CD14-positive monocyte (primary cell): ENCODE measurements at regions not wholly inside any gene's neighbourhood (a gene's known extent, or its start where the extent isn't known, plus 50 kb on each side); places are given as distances from the start of the nearest gene placed in this dataset.

Source experiments
- DNase-seq, 3 donors: peaks; one replicate each; pipeline ENCODE4 v3.0.0-alpha.2; 2011 to 2022
- H2AFZ ChIP-seq: 2 replicates; pipeline ENCODE4 v1.6.0; 2012; ENCODE audit warnings: mild to moderate bottlenecking, low read depth, low read length, inconsistent platforms; ENCODE audit not compliant: insufficient read depth, poor library complexity, severe bottlenecking
- H3K27ac ChIP-seq, 2 donors: 1 replicate in 1 of 2; 2 replicates in 1 of 2; pipeline ENCODE4 v1.5.1; 2012 to 2013; ENCODE audit warnings: low read length in 2 of 2, control low read depth in 1 of 2, inconsistent platforms in 1 of 2, low read depth in 1 of 2, mild to moderate bottlenecking in 1 of 2
- H3K27me3 ChIP-seq, 2 donors: one replicate each; pipeline versions ENCODE4 v1.6.0 to v1.6.1; 2011 to 2013; ENCODE audit warnings: low read length in 2 of 2; ENCODE audit not compliant: control insufficient read depth in 2 of 2, insufficient read depth in 2 of 2
- H3K36me3 ChIP-seq, 2 donors: replicated peaks in 1 of 2; 1 replicate in 1 of 2; 2 replicates in 1 of 2; pipeline versions ENCODE4 v1.5.1 to v1.6.1; 2012 to 2013; ENCODE audit warnings: low read length in 2 of 2, control low read depth in 1 of 2, inconsistent platforms in 1 of 2, mild to moderate bottlenecking in 1 of 2; ENCODE audit not compliant: insufficient read depth in 2 of 2, control insufficient read depth in 1 of 2
- H3K4me1 ChIP-seq, 2 donors: 1 replicate in 1 of 2; 2 replicates in 1 of 2; pipeline versions ENCODE4 v1.5.1 to v1.6.1; 2012 to 2013; ENCODE audit warnings: low read length in 2 of 2, control low read depth in 1 of 2, inconsistent platforms in 1 of 2, mild to moderate bottlenecking in 1 of 2, moderate library complexity in 1 of 2; ENCODE audit not compliant: insufficient read depth in 2 of 2, control insufficient read depth in 1 of 2
- H3K4me2 ChIP-seq: replicated peaks from 2 replicates; pipeline ENCODE3; 2012; ENCODE audit warnings: low read length, moderate library complexity, mild to moderate bottlenecking; ENCODE audit not compliant: poor library complexity, severe bottlenecking; ENCODE audit errors: extremely low read depth
- H3K4me3 ChIP-seq, 3 experiments: fragments of 200-600 bp in 1 of 3; sonication (generic) in 1 of 3; replicated peaks in 1 of 3; 1 replicate in 2 of 3; 2 replicates in 1 of 3; pipeline ENCODE4 v1.5.1; 2011 to 2013; ENCODE audit warnings: low read length in 3 of 3, mild to moderate bottlenecking in 3 of 3, control low read depth in 2 of 3, low read depth in 2 of 3, inconsistent platforms in 1 of 3, moderate library complexity in 1 of 3
- H3K79me2 ChIP-seq: 2 replicates; pipeline ENCODE4 v1.6.0; 2012; ENCODE audit warnings: mild to moderate bottlenecking, control low read depth, inconsistent platforms, low read length, moderate library complexity; ENCODE audit not compliant: insufficient read depth
- H3K9ac ChIP-seq: 2 replicates; pipeline ENCODE4 v1.6.0; 2017; ENCODE audit warnings: low read length, mild to moderate bottlenecking; ENCODE audit not compliant: insufficient read depth, poor library complexity, severe bottlenecking
- H3K9me3 ChIP-seq, 2 donors: replicated peaks in 1 of 2; 1 replicate in 1 of 2; 2 replicates in 1 of 2; pipeline versions ENCODE4 v1.5.1 to v1.6.1; 2012 to 2013; ENCODE audit warnings: low read length in 2 of 2, control low read depth in 1 of 2; ENCODE audit not compliant: control insufficient read depth in 1 of 2, insufficient read depth in 1 of 2
- H4K20me1 ChIP-seq: 2 replicates; pipeline ENCODE4 v1.6.0; 2012; ENCODE audit warnings: mild to moderate bottlenecking, low read length, control low read depth, moderate library complexity; ENCODE audit not compliant: insufficient read depth
- H3K27ac Mint-ChIP-seq, 7 donors: one replicate each; pipeline ENCODE4 v1.8.0; 2020; ENCODE audit warnings: mild to moderate bottlenecking in 7 of 7, mixed read lengths in 7 of 7, moderate library complexity in 6 of 7, inconsistent platforms in 2 of 7
- H3K27me3 Mint-ChIP-seq, 3 donors: one replicate each; pipeline ENCODE4 v1.8.0; 2021 to 2022; ENCODE audit warnings: low read depth in 3 of 3, mild to moderate bottlenecking in 3 of 3, mixed read lengths in 3 of 3, moderate library complexity in 3 of 3, inconsistent platforms in 1 of 3
- H3K36me3 Mint-ChIP-seq, 2 donors: one replicate each; pipeline ENCODE4 v1.8.0; 2020; ENCODE audit warnings: mixed read lengths in 2 of 2, inconsistent platforms in 1 of 2, mild to moderate bottlenecking in 1 of 2
- H3K4me1 Mint-ChIP-seq: one replicate; pipeline ENCODE4 v1.8.0; 2020; ENCODE audit warnings: mild to moderate bottlenecking, mixed read lengths
- H3K4me3 Mint-ChIP-seq, 2 donors: one replicate each; pipeline ENCODE4 v1.8.0; 2020; ENCODE audit warnings: mild to moderate bottlenecking in 2 of 2, mixed read lengths in 2 of 2, moderate library complexity in 1 of 2
- H3K9me3 Mint-ChIP-seq, 7 donors: one replicate each; pipeline ENCODE4 v1.8.0; 2020 to 2022; ENCODE audit warnings: mixed read lengths in 7 of 7, mild to moderate bottlenecking in 6 of 7, moderate library complexity in 6 of 7, inconsistent platforms in 2 of 7
- WGBS: methylation state at CpG from one replicate; pipeline ENCODE4 v1.1.5; 2013; ENCODE audit warnings: missing lambda C conversion rate; ENCODE audit not compliant: insufficient coverage; 5-methylcytosine and 5-hydroxymethylcytosine counted together
- intact Hi-C, 2 donors: fragments of 100-400 bp; cut with micrococcal nuclease; formaldehyde crosslinking; loops; one replicate each; pipeline versions ENCODE4 v1.15.0 to v1.15.1; 2023
- TF ChIP-seq, protein P1 (sequence below): fragments of 200-600 bp; IDR thresholded peaks from one replicate; pipeline ENCODE4 v1.8.0; 2022; ENCODE audit warnings: antibody characterized with exemption, mild to moderate bottlenecking

DNA sequence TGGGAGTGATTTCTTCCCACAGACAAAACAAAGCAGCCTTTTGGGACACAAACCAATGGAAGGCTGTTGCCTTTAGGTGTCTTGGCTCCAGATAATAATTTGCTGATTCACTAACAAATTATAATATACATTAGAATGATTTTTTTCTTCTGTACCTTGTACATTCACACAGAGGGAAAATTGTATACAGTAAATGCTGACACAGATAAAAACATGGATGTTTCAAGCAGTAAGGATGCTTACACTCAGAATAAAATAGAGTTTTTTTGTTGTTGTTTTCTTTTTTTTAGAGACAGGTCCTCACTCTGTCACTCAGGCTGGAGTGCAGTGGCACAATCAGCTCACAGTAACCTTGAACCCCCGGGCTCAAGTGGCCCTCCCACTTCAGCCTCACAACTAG, 109.2 kb upstream of the TRPC6 start:
- TF ChIP-seq, protein P1, sequence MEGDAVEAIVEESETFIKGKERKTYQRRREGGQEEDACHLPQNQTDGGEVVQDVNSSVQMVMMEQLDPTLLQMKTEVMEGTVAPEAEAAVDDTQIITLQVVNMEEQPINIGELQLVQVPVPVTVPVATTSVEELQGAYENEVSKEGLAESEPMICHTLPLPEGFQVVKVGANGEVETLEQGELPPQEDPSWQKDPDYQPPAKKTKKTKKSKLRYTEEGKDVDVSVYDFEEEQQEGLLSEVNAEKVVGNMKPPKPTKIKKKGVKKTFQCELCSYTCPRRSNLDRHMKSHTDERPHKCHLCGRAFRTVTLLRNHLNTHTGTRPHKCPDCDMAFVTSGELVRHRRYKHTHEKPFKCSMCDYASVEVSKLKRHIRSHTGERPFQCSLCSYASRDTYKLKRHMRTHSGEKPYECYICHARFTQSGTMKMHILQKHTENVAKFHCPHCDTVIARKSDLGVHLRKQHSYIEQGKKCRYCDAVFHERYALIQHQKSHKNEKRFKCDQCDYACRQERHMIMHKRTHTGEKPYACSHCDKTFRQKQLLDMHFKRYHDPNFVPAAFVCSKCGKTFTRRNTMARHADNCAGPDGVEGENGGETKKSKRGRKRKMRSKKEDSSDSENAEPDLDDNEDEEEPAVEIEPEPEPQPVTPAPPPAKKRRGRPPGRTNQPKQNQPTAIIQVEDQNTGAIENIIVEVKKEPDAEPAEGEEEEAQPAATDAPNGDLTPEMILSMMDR, result no peak
- Histone ChIP-seq H3K9me3 (peaks cover 7 to 12% of the 10 kb centered on the region in 2 donors), H3K79me2 (no peaks in the 10 kb centered on the region), H3K27ac (no peak overlapping the region), H2AFZ (no peak overlapping the region), H3K27me3 (no peaks in the 10 kb centered on the region), H3K4me2 (no peak overlapping the region), H3K4me1 (no peaks in the 10 kb centered on the region), H3K9ac (no peak overlapping the region), H3K4me3 (no peak overlapping the region), H4K20me1 (no peaks in the 10 kb centered on the region), H3K36me3 (no peaks in the 10 kb centered on the region)
- intact Hi-C loops, result no loop called here
- Mint-ChIP-seq H3K27me3 (no peaks in the 10 kb centered on the region), H3K4me3 (no peak overlapping the region), H3K27ac (no peak overlapping the region), H3K9me3 (peaks cover 0 to 14% (median 7%) of the 10 kb centered on the region in 7 donors), H3K4me1 (no peaks in the 10 kb centered on the region), H3K36me3 (no peaks in the 10 kb centered on the region)
- DNase-seq, result no peak
- no CpG with 5 or more reads among the region's 1 CpG for WGBS

DNA sequence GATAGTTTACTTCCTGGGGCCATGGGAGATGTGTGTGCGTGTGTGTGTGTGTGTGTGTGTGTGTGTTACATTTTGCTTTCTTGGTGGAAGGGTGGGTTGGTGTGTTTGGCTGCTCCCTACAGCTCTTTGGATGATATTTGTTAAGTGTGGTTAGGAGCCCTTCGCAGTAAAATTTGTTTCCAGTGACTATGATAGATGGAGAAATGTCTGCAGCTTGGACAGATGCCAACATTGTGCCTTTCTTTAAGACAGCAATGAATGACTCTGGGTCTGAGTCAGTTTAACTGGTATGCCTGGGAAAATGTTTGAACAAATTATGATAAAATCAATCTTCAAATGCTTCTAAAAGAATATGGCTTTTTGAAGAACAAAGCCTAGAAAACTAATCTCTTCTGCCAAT, 102.7 kb upstream of the TRPC6 start:
- Histone ChIP-seq H3K79me2 (no peaks in the 10 kb centered on the region), H3K4me1 (no peaks in the 10 kb centered on the region), H4K20me1 (no peaks in the 10 kb centered on the region), H2AFZ (no peak overlapping the region), H3K9me3 (peaks cover 9 to 22% of the 10 kb centered on the region in 2 donors), H3K4me2 (no peak overlapping the region), H3K9ac (no peak overlapping the region), H3K27ac (no peak overlapping the region), H3K36me3 (no peaks in the 10 kb centered on the region), H3K4me3 (no peak overlapping the region), H3K27me3 (no peaks in the 10 kb centered on the region)
- no peak for DNase-seq
- 62% methylated on average over 2 of the region's 2 CpGs for WGBS
- TF ChIP-seq, protein P1, result no peak
- H3K27me3 Mint-ChIP-seq, result peaks cover 0 to 3% (median 0%) of the 10 kb centered on the region in 3 donors
- no peaks in the 10 kb centered on the region for H3K4me1 Mint-ChIP-seq
- H3K27ac Mint-ChIP-seq, result no peak overlapping the region
- no peaks in the 10 kb centered on the region for H3K36me3 Mint-ChIP-seq
- no peak overlapping the region for H3K4me3 Mint-ChIP-seq
- peaks cover 3 to 27% (median 13%) of the 10 kb centered on the region in 7 donors for H3K9me3 Mint-ChIP-seq
- intact Hi-C loops, result no loop called here
